Omental fat pad (tissue), 1 donor: ENCODE measurements at regions not wholly inside any gene's neighbourhood (a gene's known extent, or its start where the extent isn't known, plus 50 kb on each side); places are given as distances from the start of the nearest gene placed in this dataset.
"Not testable (repeated sequence)": the region's sequence is repeated elsewhere in the genome, so short reads cannot be mapped to it uniquely, and the experiment has no call there.

Source experiments
- ATAC-seq: fragments of 150-250 bp; one replicate; pipeline ENCODE4 v1.9.1; 2016; ENCODE audit warnings: mild to moderate bottlenecking, moderate library complexity; ENCODE audit not compliant: low FRiP score
- DNase-seq: peaks from one replicate; pipeline ENCODE4 v3.0.0-alpha.2; 2019; ENCODE audit warnings: low spot score

DNA sequence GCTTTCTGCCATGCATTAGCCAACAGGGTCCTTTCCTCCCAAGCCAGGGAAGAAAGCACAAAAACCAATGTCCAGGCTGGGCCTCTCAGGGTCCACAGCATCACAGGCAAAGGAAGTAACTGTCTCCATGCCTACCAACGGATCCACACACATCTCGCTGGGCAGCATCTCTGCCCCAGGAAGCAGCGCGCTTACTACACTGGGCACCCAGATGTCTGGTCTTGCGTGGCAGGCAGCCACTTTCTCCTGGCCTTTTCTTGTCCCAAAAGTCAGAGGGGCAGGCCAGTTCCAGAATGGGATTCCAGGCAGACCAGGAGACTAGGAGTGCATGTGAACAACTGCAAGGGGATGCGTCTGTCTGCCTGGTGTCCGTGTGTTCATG lies 153.3 kb upstream of the PLGLB2 start:
- not testable (repeated sequence) for ATAC-seq, DNase-seq

GRCh38 chr2:87595017-87595416 lies 152.9 kb upstream of the PLGLB2 start:
- not testable (repeated sequence) for DNase-seq, ATAC-seq

GRCh38 chr2:87600961-87601360 lies 146.9 kb upstream of the PLGLB2 start:
- DNase-seq, result not testable (repeated sequence)

DNA sequence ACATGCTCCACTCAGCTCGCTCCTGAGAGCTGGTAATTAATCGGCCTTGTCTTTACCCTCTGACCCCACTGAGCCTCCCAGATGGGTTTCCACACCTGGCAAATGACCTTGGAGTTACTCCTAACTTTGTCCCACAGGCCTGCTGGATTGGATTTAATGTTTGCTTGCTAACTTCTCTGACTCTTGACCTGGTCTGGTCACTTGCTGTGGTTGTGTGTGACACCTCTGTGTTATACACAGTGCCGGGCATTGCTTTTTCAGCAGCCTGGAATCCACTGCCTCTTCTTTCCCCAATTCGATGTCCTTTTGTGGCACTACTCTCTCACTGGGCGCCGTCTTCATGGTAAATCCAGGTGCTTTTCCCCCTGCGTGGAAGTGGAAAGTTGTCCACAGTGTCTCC lies 145.8 kb upstream of the PLGLB2 start:
- not testable (repeated sequence) for DNase-seq, ATAC-seq

More at GRCh38 chr2:87600961-87601360, 146.9 kb upstream of the PLGLB2 start:
- not testable (repeated sequence) for ATAC-seq

- not testable (repeated sequence) for ATAC-seq, DNase-seq
These were observed 145.2 kb upstream of the PLGLB2 start for GRCh38 chr2:87602728-87603127.

GRCh38 chr2:87603418-87604278 lies 144.2 kb upstream of the PLGLB2 start:
- ATAC-seq, result peak; percentile 76
- not testable (repeated sequence) for DNase-seq

GRCh38 chr2:87604279-87604818 lies 143.5 kb upstream of the PLGLB2 start:
- ATAC-seq, DNase-seq: not testable (repeated sequence)

DNA sequence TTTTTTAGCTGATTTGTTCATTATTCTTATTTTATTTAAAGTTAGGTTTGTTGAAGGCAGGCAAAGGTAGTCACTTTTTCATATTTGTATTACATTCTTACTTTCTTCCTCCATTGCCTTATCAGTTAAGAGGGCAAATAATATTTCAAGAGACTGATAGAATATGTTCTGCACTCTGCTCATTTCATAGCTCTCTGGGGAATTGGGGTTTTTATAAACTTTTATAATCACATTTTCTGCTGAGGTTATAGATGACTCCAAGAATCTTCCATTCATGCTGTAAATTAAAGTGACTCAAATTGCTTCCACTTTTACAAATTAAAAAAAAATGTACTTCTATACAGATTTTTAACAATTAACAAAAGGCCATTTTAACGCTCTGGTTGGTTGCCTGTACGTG lies 142.9 kb upstream of the PLGLB2 start:
- ATAC-seq, result not testable (repeated sequence)

DNA sequence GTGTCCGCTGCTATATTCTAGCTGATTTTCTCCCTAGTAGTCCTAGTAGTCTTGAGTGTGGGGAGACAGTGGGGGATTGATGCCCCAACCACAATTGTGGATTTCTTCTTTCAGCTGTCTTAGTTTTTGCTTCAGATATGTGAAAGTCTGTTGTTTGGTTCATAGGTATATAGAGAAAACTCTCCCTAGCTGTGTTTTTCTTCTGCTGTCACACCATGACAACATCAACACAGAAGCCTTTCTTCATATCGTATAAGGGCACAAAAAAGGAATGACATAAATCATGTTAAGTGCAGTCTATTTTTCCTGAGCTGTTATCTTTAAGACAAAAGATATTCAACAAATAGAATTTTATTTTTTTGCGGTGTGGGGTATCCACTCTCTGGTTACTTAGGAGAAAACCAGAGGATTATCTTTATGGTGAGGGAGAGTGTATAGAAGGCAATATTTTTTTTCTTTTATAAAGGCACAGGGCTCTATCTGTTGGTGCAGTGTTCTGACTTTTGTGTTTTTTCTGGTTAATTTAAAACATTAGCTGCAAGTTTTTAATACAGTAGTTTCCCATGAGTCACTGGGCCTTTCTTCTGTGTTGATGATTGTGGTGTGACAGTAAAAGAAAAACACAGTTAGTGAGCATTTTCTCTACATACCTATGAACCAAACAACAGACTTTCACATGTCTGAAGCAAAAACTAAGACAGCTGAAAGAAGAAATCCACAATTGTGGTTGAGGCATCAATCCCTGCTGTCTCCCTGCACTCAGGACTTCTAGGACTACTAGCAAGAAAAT lies 139.3 kb upstream of the PLGLB2 start:
- not testable (repeated sequence) for DNase-seq, ATAC-seq

More for the DNA sequence above, 142.9 kb upstream of the PLGLB2 start:
- not testable (repeated sequence) for DNase-seq

DNA sequence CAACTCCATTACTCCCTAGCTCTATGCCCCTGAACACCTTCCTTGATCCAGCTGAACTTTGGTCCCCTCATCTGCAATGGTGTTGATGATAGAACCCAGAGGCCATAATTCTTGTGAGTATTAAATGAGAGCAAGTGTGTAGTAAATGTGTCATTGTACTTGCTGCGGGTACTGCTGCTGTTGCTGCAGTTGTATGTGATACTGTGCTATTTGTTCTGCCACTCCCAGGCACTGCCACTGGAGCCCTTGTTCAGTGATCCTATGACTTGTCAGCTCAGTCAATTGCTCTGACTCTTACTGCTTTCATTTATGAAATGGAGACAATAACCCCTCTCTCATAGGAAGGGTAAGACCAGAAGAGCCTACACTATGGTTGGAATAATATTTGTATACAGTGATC lies 136.9 kb upstream of the PLGLB2 start:
- not testable (repeated sequence) for ATAC-seq, DNase-seq

GRCh38 chr2:87611416-87611815 lies 136.5 kb upstream of the PLGLB2 start:
- not testable (repeated sequence) for DNase-seq, ATAC-seq

DNA sequence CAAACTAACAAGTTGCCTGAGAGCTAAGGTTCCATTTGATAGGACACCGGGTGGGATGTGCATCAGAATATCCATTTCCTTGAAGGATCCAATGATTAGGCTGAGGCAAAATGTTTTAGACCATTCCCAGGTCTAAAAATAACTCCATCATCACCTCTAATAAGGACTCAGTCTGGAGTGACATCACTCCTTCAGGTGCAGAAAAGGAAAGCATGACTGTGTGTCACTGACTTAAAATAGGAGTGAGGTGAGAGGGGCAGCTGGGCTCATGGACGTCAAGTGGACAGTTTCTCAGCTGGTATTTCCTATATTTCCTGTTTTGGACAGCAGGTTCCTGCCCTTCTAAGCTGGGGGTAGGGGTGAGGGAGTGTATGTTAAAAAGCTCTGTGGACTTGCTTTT lies 135.9 kb upstream of the PLGLB2 start:
- not testable (repeated sequence) for ATAC-seq, DNase-seq

GRCh38 chr2:87614829-87615434 lies 133.0 kb upstream of the PLGLB2 start:
- not testable (repeated sequence) for DNase-seq
- peak; percentile 70 for ATAC-seq

DNA sequence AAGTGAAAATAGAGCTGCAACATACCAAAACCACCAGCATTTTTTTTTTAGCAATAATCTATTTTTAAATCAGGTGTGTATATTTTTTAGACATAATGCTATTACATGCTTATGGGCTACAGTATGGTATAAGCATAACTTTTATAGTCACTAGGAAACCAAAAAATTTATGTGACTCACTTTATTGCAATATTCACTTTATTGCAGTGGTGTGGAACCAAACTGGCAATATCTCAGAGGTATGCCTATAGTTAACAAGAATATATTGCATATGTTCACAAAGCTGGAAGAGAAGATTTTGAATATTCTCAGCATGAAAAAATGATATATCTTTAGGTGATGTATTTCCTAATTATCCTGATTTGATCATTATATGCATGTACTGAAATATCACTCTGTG lies 128.8 kb upstream of the PLGLB2 start:
- not testable (repeated sequence) for ATAC-seq, DNase-seq

GRCh38 chr2:87621139-87621538 lies 126.7 kb upstream of the PLGLB2 start:
- not testable (repeated sequence) for DNase-seq, ATAC-seq

GRCh38 chr2:87622720-87623119 lies 125.2 kb upstream of the PLGLB2 start:
- ATAC-seq, DNase-seq: not testable (repeated sequence)

DNA sequence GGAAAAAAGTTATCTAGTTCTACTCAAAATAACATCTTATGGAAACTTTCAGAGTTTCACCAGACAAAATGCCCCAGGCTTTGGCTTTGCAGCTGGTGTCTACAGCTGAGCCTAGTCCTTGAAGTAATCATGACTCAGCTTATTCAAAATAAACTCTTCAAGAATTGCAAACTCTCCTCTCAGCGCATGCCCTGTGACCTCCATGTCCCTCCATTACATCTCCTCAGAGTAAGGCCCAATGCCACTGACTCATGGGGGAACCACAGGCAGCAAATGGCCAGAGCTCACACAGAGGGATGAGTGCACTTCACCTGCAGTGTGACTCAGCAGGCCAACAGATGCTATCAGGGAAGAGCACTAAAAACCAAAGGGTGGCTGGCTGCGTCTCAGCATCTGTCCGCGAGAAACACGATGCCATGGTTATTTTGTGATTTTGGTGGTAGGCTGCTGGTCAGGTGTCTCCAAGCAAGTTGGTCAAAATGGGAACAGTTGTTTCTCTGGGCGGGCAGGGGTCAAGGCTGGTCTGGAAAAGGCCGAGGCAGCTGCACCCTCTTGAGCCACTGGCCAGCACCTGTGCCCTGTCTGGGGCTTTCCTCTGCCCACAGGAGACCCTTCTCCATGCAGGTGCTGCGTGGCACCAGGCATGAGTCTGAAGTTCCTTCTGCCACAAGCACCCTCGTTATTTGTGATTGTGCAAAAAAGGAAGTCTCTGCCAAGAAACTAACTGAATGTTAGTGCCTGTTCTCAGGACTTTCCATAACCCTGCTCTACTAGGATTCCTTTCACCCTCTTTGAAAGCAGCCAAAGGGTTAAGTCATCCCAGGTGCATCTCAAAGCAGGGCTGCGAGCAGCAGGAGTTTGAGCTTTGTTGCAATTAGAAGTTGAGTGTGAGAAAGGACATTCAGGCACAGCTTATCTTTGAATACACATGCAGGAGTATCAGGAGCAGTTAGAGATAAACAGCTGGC lies 118.1 kb upstream of the PLGLB2 start:
- DNase-seq, ATAC-seq: not testable (repeated sequence)

- not testable (repeated sequence) for ATAC-seq
These were observed 117.0 kb upstream of the PLGLB2 start for GRCh38 chr2:87630892-87631291.

More at GRCh38 chr2:87630892-87631291, 117.0 kb upstream of the PLGLB2 start:
- DNase-seq, result not testable (repeated sequence)
